ENCODE measurements at regions not wholly inside any gene's neighbourhood (a gene's known extent, or its start where the extent isn't known, plus 50 kb on each side); places are given as distances from the start of the nearest gene placed in this dataset.

- TF ChIP-seq TCF12 (IDR thresholded peaks at IDR 0.05; ENCODE audit: low read depth) (no peak), REST (IDR thresholded peaks at IDR 0.05; ENCODE audit: low read depth) (no peak), USF1 (IDR thresholded peaks at IDR 0.05) (no peak), RAD21 (IDR thresholded peaks at IDR 0.05; ENCODE audit: low read depth) (no peak), EP300 (IDR thresholded peaks at IDR 0.05; ENCODE audit: borderline replicate concordance) (no peak), TEAD4 (IDR thresholded peaks at IDR 0.05) (no peak), TAF1 (IDR thresholded peaks at IDR 0.05; ENCODE audit: low read depth) (no peak), CREB1 (IDR thresholded peaks at IDR 0.05; ENCODE audit: low read depth) (no peak), NFIC (IDR thresholded peaks at IDR 0.05) (no peak), ZBTB7A (IDR thresholded peaks at IDR 0.05; ENCODE audit: low read depth) (no peak), EGR1 (IDR thresholded peaks at IDR 0.05) (no peak), CEBPB (IDR thresholded peaks at IDR 0.05) (no peak), MAX (IDR thresholded peaks at IDR 0.05) (no peak), FOXM1 (IDR thresholded peaks at IDR 0.05; ENCODE audit: borderline replicate concordance, low read depth) (no peak), YY1 (IDR thresholded peaks at IDR 0.05; ENCODE audit: low read depth) (no peak)
These were observed 523.1 kb downstream of the EFNA5 start for GRCh38 chr5:107147589-107147988.

- TF ChIP-seq MAX (IDR thresholded peaks at IDR 0.05) = no peak
- TF ChIP-seq CEBPB (IDR thresholded peaks at IDR 0.05) = no peak
- no peak for TF ChIP-seq YY1 (IDR thresholded peaks at IDR 0.05; ENCODE audit: low read depth)
- no peak for TF ChIP-seq CREB1 (IDR thresholded peaks at IDR 0.05; ENCODE audit: low read depth)
- TF ChIP-seq EGR1 (IDR thresholded peaks at IDR 0.05) = no peak
- TF ChIP-seq TAF1 (IDR thresholded peaks at IDR 0.05; ENCODE audit: low read depth) = no peak
- no peak for TF ChIP-seq REST (IDR thresholded peaks at IDR 0.05; ENCODE audit: low read depth)
- no peak for TF ChIP-seq FOXM1 (IDR thresholded peaks at IDR 0.05; ENCODE audit: borderline replicate concordance, low read depth)
- no peak for TF ChIP-seq TCF12 (IDR thresholded peaks at IDR 0.05; ENCODE audit: low read depth)
- TF ChIP-seq TEAD4 (IDR thresholded peaks at IDR 0.05) = no peak
- no peak for TF ChIP-seq NFIC (IDR thresholded peaks at IDR 0.05)
These were observed 523.8 kb downstream of the EFNA5 start for GRCh38 chr5:107146901-107147300.

- TF ChIP-seq TCF12 (IDR thresholded peaks at IDR 0.05; ENCODE audit: low read depth) (no peak), NFIC (IDR thresholded peaks at IDR 0.05) (no peak), USF1 (IDR thresholded peaks at IDR 0.05) (no peak), CREB1 (IDR thresholded peaks at IDR 0.05; ENCODE audit: low read depth) (no peak), CEBPB (IDR thresholded peaks at IDR 0.05) (no peak), TAF1 (IDR thresholded peaks at IDR 0.05; ENCODE audit: low read depth) (no peak), YY1 (IDR thresholded peaks at IDR 0.05; ENCODE audit: low read depth) (no peak), FOXM1 (IDR thresholded peaks at IDR 0.05; ENCODE audit: borderline replicate concordance, low read depth) (no peak), MAX (IDR thresholded peaks at IDR 0.05) (no peak), RAD21 (IDR thresholded peaks at IDR 0.05; ENCODE audit: low read depth) (no peak), EP300 (IDR thresholded peaks at IDR 0.05; ENCODE audit: borderline replicate concordance) (no peak), ZBTB7A (IDR thresholded peaks at IDR 0.05; ENCODE audit: low read depth) (no peak), TEAD4 (IDR thresholded peaks at IDR 0.05) (no peak), EGR1 (IDR thresholded peaks at IDR 0.05) (no peak), REST (IDR thresholded peaks at IDR 0.05; ENCODE audit: low read depth) (no peak)
These were observed 535.3 kb downstream of the EFNA5 start for GRCh38 chr5:107135391-107135790.

- TF ChIP-seq TCF12 (IDR thresholded peaks at IDR 0.05; ENCODE audit: low read depth) = no peak
- TF ChIP-seq YY1 (IDR thresholded peaks at IDR 0.05; ENCODE audit: low read depth) = no peak
- TF ChIP-seq CEBPB (IDR thresholded peaks at IDR 0.05) = no peak
- no peak for TF ChIP-seq RAD21 (IDR thresholded peaks at IDR 0.05; ENCODE audit: low read depth)
- TF ChIP-seq EP300 (IDR thresholded peaks at IDR 0.05; ENCODE audit: borderline replicate concordance) = no peak
- no peak for TF ChIP-seq MAX (IDR thresholded peaks at IDR 0.05)
- no peak for TF ChIP-seq REST (IDR thresholded peaks at IDR 0.05; ENCODE audit: low read depth)
- no peak for TF ChIP-seq CREB1 (IDR thresholded peaks at IDR 0.05; ENCODE audit: low read depth)
- TF ChIP-seq EGR1 (IDR thresholded peaks at IDR 0.05) = no peak
- no peak for TF ChIP-seq FOXM1 (IDR thresholded peaks at IDR 0.05; ENCODE audit: borderline replicate concordance, low read depth)
- TF ChIP-seq TEAD4 (IDR thresholded peaks at IDR 0.05) = no peak
- no peak for TF ChIP-seq USF1 (IDR thresholded peaks at IDR 0.05)
These were observed 535.8 kb downstream of the EFNA5 start for GRCh38 chr5:107134931-107135330.
